ENCODE measurements at regions not wholly inside any gene's neighbourhood (a gene's known extent, or its start where the extent isn't known, plus 50 kb on each side); places are given as distances from the start of the nearest gene placed in this dataset.

GRCh38 chr3:59380146-59380545 is 330.3 kb upstream of the CFAP20DC start:
- no peak for TF ChIP-seq CTCF (IDR thresholded peaks at IDR 0.05 in 2 of 3, conservative IDR thresholded peaks at IDR 0.05 in 1 of 3; ENCODE audit: control insufficient read depth in 2 of 3, extremely low read depth in 1 of 3, insufficient read depth in 1 of 3, low read depth in 3 of 3, low read length in 3 of 3)
- no peak for TF ChIP-seq EP300 (IDR thresholded peaks at IDR 0.05; ENCODE audit: borderline replicate concordance in 1 of 2, control insufficient read depth in 1 of 2, low read depth in 2 of 2, low read length in 2 of 2)
- TF ChIP-seq PRDM15 (CRISPR knock-in tag; IDR thresholded peaks at IDR 0.05): no peak
- no peak for TF ChIP-seq SIN3A (IDR thresholded peaks at IDR 0.05; ENCODE audit: low read depth, low read length)
- no peak for TF ChIP-seq SMC3 (IDR thresholded peaks at IDR 0.05; ENCODE audit: borderline replicate concordance, low read length)
- TF ChIP-seq PBX3 (IDR thresholded peaks at IDR 0.05; ENCODE audit: insufficient replicate concordance, low read depth, low read length): no peak
- no peak for TF ChIP-seq EZH2 (IDR thresholded peaks at IDR 0.05; ENCODE audit: borderline replicate concordance, control insufficient read depth, low read depth, low read length)
- TF ChIP-seq RCOR1 (conservative IDR thresholded peaks at IDR 0.05; ENCODE audit: low read depth, low read length): no peak
- TF ChIP-seq CEBPB (IDR thresholded peaks at IDR 0.05; ENCODE audit: borderline replicate concordance in 1 of 2, low read depth in 2 of 2, low read length in 2 of 2): no peak
- TF ChIP-seq ATF2 (IDR thresholded peaks at IDR 0.05; ENCODE audit: low read length): no peak
- no peak for TF ChIP-seq RELB (IDR thresholded peaks at IDR 0.05; ENCODE audit: low read depth)
- no peak for TF ChIP-seq SPI1 (IDR thresholded peaks at IDR 0.05; ENCODE audit: borderline replicate concordance, insufficient read depth, low read depth, low read length)
- no peak for TF ChIP-seq STAT1 (conservative IDR thresholded peaks at IDR 0.05)
